Fibroblast of lung (primary cell): ENCODE measurements at regions not wholly inside any gene's neighbourhood (a gene's known extent, or its start where the extent isn't known, plus 50 kb on each side); places are given as distances from the start of the nearest gene placed in this dataset.

Source experiments
- DNase-seq, 2 donors: peaks; one replicate each; pipeline versions ENCODE4 v3.0.0 to v3.0.0-alpha.2; 2010; ENCODE audit warnings: low read depth in 2 of 2
- H2AFZ ChIP-seq: 2 replicates; pipeline ENCODE4 v1.5.1; 2012; ENCODE audit warnings: low read length, control low read depth, inconsistent platforms
- H3K27ac ChIP-seq: 2 replicates; pipeline ENCODE4 v1.5.1; 2011; ENCODE audit warnings: low read length, control low read depth; ENCODE audit not compliant: insufficient read depth
- H3K27me3 ChIP-seq: 2 replicates; pipeline ENCODE4 v1.5.1; 2011; ENCODE audit warnings: mild to moderate bottlenecking, low read length; ENCODE audit not compliant: control insufficient read depth, insufficient read depth
- H3K36me3 ChIP-seq: 2 replicates; pipeline ENCODE4 v1.5.1; 2011; ENCODE audit warnings: low read length; ENCODE audit not compliant: control insufficient read depth, insufficient read depth
- H3K4me1 ChIP-seq: 2 replicates; pipeline ENCODE4 v1.5.1; 2011; ENCODE audit warnings: low read length; ENCODE audit not compliant: control insufficient read depth, insufficient read depth; ENCODE audit errors: extremely low read depth
- H3K4me2 ChIP-seq: 2 replicates; pipeline ENCODE4 v1.5.1; 2011; ENCODE audit warnings: low read length, control low read depth; ENCODE audit not compliant: insufficient read depth; ENCODE audit errors: extremely low read depth
- H3K4me3 ChIP-seq, 4 experiments: fragments of 200-600 bp in 1 of 4; sonication (generic) in 1 of 4; replicated peaks in 1 of 4; 2 replicates each; pipeline ENCODE4 v1.5.1; 2011 to 2016; ENCODE audit warnings: low read length in 4 of 4, low read depth in 3 of 4, mild to moderate bottlenecking in 3 of 4, control low read depth in 2 of 4, inconsistent platforms in 1 of 4, mixed read lengths in 1 of 4; ENCODE audit not compliant: insufficient read depth in 1 of 4; ENCODE audit errors: control extremely low read depth in 1 of 4
- H3K79me2 ChIP-seq: 2 replicates; pipeline ENCODE4 v1.5.1; 2012; ENCODE audit warnings: mild to moderate bottlenecking, low read length, inconsistent platforms; ENCODE audit not compliant: control insufficient read depth, insufficient read depth
- H3K9ac ChIP-seq: 2 replicates; pipeline ENCODE4 v1.5.1; 2011; ENCODE audit warnings: mild to moderate bottlenecking, low read length, control low read depth; ENCODE audit not compliant: insufficient read depth
- H3K9me3 ChIP-seq: 2 replicates; pipeline ENCODE4 v1.5.1; 2012; ENCODE audit warnings: low read depth, low read length; ENCODE audit not compliant: control insufficient read depth, insufficient read depth
- H4K20me1 ChIP-seq: 2 replicates; pipeline ENCODE4 v1.5.1; 2011; ENCODE audit warnings: low read length; ENCODE audit not compliant: control insufficient read depth, insufficient read depth; ENCODE audit errors: extremely low read depth
- CTCF ChIP-seq, 2 donors: IDR thresholded peaks in 1 of 2; conservative IDR thresholded peaks in 1 of 2; 1 replicate in 1 of 2; 2 replicates in 1 of 2; pipeline ENCODE4 v1.5.1; 2011 to 2012; ENCODE audit warnings: low read length in 2 of 2, control low read depth in 1 of 2, inconsistent platforms in 1 of 2, low read depth in 1 of 2, mild to moderate bottlenecking in 1 of 2
- EZH2 ChIP-seq: IDR thresholded peaks from 2 replicates; pipeline ENCODE4 v1.5.1; 2012; ENCODE audit warnings: low read length, control low read depth, mild to moderate bottlenecking; ENCODE audit errors: missing control alignments

- Histone ChIP-seq H3K4me2 (no peak overlapping the region), H3K4me3 (no peak overlapping the region), H3K79me2 (no peaks in the 10 kb centered on the region), H3K9ac (no peak overlapping the region), H3K4me1 (no peaks in the 10 kb centered on the region), H4K20me1 (no peaks in the 10 kb centered on the region), H3K27ac (no peak overlapping the region), H2AFZ (no peak overlapping the region), H3K9me3 (no peaks in the 10 kb centered on the region), H3K36me3 (no peaks in the 10 kb centered on the region), H3K27me3 (no peaks in the 10 kb centered on the region)
- TF ChIP-seq CTCF (conservative IDR thresholded peaks at IDR 0.05 in 1 of 2, IDR thresholded peaks at IDR 0.05 in 1 of 2; ENCODE audit: low read depth in 1 of 2, low read length in 2 of 2) (no peak), EZH2 (no peak)
- no peak for DNase-seq
Measured at GRCh38 chr9:71472400-71472799, 295.9 kb downstream of the CEMIP2 start.

GRCh38 chr9:71465392-71465791 lies 302.9 kb downstream of the CEMIP2 start:
- TF ChIP-seq CTCF (conservative IDR thresholded peaks at IDR 0.05 in 1 of 2, IDR thresholded peaks at IDR 0.05 in 1 of 2; ENCODE audit: low read depth in 1 of 2, low read length in 2 of 2) (no peak), EZH2 (no peak)
- Histone ChIP-seq H3K27ac (no peak overlapping the region), H3K27me3 (no peaks in the 10 kb centered on the region), H3K4me2 (no peak overlapping the region), H4K20me1 (no peaks in the 10 kb centered on the region), H3K36me3 (no peaks in the 10 kb centered on the region), H3K79me2 (no peaks in the 10 kb centered on the region), H3K4me3 (no peak overlapping the region), H2AFZ (no peak overlapping the region), H3K9me3 (no peaks in the 10 kb centered on the region), H3K9ac (no peak overlapping the region), H3K4me1 (no peaks in the 10 kb centered on the region)
- no peak for DNase-seq

- Histone ChIP-seq H3K4me3 (no peak overlapping the region), H3K79me2 (no peaks in the 10 kb centered on the region), H3K27ac (no peak overlapping the region), H3K9me3 (no peaks in the 10 kb centered on the region), H3K27me3 (no peaks in the 10 kb centered on the region), H3K4me2 (no peak overlapping the region), H4K20me1 (no peaks in the 10 kb centered on the region), H2AFZ (no peak overlapping the region), H3K36me3 (no peaks in the 10 kb centered on the region), H3K4me1 (no peaks in the 10 kb centered on the region), H3K9ac (no peak overlapping the region)
- no peak for TF ChIP-seq CTCF (conservative IDR thresholded peaks at IDR 0.05 in 1 of 2, IDR thresholded peaks at IDR 0.05 in 1 of 2; ENCODE audit: low read depth in 1 of 2, low read length in 2 of 2)
- TF ChIP-seq EZH2, result no peak
- DNase-seq, result no peak
Measured at GRCh38 chr9:71459082-71459481, 309.2 kb downstream of the CEMIP2 start.
